Retinal pigment epithelial cell (primary cell): ENCODE measurements at regions not wholly inside any gene's neighbourhood (a gene's known extent, or its start where the extent isn't known, plus 50 kb on each side); places are given as distances from the start of the nearest gene placed in this dataset.
A peak's percentile ranks its signal among the peaks of the same experiment; 100 is the strongest.

ENCODE experiments used
- DNase-seq: peaks from one replicate; pipeline ENCODE4 v3.0.0-alpha.2; 2010; ENCODE audit warnings: low read depth
- H3K4me3 ChIP-seq: 2 replicates; pipeline ENCODE4 v1.5.1; 2011; ENCODE audit warnings: mild to moderate bottlenecking, low read length, control low read depth, moderate library complexity
- TF ChIP-seq, protein P1 (sequence below): conservative IDR thresholded peaks from 2 replicates; pipeline ENCODE4 v1.5.1; 2011; ENCODE audit warnings: low read depth, low read length, control low read depth, inconsistent platforms

DNA sequence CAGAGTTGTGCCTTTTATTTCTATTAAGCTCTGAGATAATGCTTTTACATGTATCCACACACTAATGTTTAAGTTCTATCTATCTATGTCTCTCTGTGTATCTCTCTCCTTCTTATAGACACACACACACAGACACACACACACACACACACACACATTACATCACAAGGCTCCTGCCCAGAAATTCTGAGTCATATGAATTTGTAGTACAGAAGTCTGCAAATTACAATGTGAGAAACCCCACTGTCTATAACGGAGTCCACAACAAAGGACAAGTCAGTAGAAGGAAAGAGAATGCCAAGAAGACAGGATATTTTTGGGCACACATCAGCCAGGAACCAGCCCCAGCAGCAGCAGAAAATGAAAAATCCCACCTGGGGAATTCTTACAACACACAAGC, 142.4 kb downstream of the EN1 start:
- TF ChIP-seq, protein P1, sequence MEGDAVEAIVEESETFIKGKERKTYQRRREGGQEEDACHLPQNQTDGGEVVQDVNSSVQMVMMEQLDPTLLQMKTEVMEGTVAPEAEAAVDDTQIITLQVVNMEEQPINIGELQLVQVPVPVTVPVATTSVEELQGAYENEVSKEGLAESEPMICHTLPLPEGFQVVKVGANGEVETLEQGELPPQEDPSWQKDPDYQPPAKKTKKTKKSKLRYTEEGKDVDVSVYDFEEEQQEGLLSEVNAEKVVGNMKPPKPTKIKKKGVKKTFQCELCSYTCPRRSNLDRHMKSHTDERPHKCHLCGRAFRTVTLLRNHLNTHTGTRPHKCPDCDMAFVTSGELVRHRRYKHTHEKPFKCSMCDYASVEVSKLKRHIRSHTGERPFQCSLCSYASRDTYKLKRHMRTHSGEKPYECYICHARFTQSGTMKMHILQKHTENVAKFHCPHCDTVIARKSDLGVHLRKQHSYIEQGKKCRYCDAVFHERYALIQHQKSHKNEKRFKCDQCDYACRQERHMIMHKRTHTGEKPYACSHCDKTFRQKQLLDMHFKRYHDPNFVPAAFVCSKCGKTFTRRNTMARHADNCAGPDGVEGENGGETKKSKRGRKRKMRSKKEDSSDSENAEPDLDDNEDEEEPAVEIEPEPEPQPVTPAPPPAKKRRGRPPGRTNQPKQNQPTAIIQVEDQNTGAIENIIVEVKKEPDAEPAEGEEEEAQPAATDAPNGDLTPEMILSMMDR, result no peak
- peak; percentile 49 for DNase-seq
- no peak overlapping the region for H3K4me3 ChIP-seq

DNA sequence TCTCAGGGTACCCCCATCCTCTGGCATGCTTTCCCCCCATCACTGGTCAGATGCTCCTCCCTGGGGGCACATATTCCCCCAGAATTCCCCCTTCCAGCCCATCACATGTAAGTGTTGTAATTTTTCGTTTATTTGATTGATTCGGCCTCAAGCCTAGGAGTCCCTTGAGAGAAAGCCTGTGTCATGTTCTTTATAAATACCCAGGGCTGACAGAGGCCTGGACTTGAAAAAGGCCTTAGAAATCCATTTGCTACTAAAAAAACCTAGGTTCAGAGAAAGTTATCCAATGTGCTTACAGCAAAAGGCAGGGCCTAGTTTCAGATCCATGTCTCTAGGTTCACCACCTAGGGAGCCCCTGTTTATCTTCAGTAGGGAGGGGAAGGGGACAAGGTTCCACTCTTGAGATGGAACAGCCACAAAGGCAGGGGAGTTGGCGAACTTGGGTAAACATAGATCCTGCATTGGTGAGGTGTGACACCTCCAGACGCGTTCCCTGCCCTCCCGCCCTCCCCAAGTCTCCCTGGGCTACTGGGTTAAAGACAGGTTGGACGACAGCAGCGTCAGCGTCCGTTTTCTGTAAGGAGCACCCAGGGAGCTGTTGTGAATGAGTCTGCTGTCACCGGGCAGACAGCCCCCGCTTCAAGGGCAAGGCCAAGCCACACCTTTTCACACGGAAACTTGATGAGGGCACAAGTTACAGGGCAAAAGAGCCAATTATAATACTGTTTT, 147.8 kb downstream of the EN1 start:
- TF ChIP-seq, protein P1, result no peak
- no peak for DNase-seq
- no peak overlapping the region for H3K4me3 ChIP-seq

DNA sequence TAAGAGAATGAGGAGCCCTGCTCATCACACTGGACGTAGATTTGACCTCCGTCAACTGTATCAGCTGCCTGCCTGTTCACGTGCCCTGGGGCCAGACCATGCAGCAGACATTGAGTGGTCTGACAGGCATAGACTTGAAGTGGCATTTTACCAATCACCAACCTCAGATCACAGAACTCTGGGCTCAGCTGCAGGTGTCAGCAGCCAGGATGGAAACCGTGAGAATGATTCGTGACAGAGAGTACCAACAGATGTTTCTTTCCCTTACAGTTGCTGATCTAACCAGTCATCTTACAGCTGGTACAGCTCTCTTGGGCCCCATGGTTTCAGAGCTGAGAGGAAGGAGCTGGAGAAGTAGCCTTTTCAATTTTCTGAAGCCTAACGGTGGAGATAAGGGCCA, 148.9 kb downstream of the EN1 start:
- H3K4me3 ChIP-seq, result no peak overlapping the region
- TF ChIP-seq, protein P1, result no peak
- no peak for DNase-seq

DNA sequence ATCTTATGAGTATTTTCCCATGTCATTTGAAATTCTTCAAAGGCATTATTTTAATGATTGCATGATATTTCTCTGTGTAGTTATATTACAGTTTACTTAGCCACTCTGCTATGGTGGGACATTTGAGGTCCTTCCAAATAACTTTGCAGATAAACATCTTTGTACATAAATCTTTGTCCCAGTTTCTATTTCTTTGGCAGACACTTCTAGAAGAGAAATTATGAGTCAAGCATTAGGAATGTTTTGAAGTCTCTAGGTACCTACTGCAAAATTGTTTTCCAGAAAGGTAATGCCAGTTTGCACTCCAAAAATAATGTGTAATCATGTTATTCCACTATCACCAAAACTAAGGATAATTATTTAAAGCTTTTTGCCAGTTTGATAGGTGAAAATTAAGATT, 149.7 kb downstream of the EN1 start:
- DNase-seq, result peak; percentile 40

DNA sequence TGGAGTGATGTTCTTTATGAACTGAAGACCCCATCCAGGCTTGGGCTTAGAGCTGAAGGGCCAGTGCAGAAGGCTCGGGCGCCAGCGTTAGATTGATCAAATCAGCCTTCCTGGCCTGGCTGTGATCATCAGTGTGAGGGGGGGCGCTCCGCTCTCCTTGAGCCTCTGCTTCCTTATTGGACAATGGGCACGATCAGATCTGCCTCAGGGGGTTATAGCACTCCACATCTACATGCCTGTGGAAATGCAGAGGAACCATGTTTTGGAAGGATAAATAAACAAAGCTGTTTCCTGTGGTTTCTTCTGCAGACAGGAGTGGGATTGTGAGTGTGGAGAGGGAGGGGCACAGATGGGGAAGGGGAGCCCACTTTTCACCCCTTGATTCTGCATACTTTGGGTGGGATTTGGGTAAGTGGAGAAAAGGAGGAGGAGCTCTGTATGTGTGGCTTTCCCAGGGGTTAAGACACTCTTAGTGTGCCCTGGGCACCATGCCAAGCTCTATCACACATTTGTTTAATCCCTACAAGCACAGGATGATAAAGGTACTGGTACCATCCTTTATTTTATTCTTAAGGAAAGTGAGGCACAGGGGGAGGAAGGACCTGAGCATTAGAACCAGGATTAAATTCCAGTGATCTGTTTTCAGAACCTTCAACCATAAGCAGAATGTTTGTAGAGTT, 150.5 kb downstream of the EN1 start:
- TF ChIP-seq, protein P1, result no peak
- no peak for DNase-seq
- no peak overlapping the region for H3K4me3 ChIP-seq

More for the DNA sequence above, 149.7 kb downstream of the EN1 start:
- TF ChIP-seq, protein P1, result no peak
- no peak overlapping the region for H3K4me3 ChIP-seq

DNA sequence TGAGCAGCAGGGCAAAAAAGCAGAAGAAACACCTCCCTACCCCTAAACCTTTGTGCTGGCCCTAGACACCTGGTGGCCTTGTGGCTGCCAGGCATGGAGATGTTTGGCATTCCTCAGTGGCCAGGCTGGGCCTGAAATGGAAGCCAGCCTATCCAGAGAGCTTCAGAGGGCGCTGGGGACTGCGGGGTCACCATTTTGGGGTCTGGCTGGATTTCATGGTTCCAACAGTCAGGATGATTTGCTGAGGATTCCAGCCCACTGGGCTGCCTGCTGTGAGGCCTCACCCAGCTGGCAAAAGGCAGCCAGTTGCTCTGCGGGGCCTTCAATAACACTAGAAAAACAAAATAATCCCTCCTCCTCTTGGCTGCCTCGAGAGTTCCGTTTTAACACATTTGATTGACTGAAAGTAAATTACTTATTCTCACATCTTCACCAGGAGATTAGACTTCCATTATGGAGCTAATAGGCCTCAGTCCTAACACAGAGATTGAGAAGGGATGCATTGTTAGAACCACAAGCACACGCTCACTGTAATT, 154.1 kb downstream of the EN1 start:
- DNase-seq, result no peak
- TF ChIP-seq, protein P1, result no peak
- no peak overlapping the region for H3K4me3 ChIP-seq

DNA sequence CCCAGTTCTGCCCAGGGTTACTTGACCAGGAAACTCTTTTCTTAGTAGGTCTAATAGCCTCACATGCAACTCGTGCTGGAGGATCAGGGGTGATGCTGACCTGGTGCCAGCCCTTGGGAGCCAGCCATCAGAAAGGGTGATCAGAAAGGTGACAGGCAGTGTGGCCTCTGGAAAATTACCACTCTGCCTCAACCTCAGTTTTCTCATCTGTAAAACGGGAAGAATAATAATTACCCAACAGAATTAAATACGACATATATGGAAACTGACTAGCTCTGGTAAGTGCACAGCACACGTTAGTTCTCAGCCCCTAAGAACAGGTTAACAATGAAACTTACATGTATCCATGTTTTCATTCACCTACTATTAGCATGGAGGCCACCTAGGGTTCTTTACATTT, 157.6 kb downstream of the EN1 start:
- no peak for DNase-seq
- no peak overlapping the region for H3K4me3 ChIP-seq
- TF ChIP-seq, protein P1, result no peak
